HepG2 (cell line): ENCODE measurements at regions not wholly inside any gene's neighbourhood (a gene's known extent, or its start where the extent isn't known, plus 50 kb on each side); places are given as distances from the start of the nearest gene placed in this dataset.

Experiments
- ATF1 ChIP-seq: IDR thresholded peaks from 2 replicates; pipeline ENCODE4 v1.6.1; 2016; ENCODE audit warnings: mild to moderate bottlenecking, control low read depth
- SP5 ChIP-seq: IDR thresholded peaks from 2 replicates; pipeline ENCODE4 v1.6.1; 2016; ENCODE audit warnings: low read depth, borderline replicate concordance
- ZNF674 ChIP-seq: sonication (generic); formaldehyde crosslinking; IDR thresholded peaks from 2 replicates; pipeline ENCODE4 v1.5.0; 2020; ENCODE audit warnings: low read depth, mild to moderate bottlenecking, missing genetic modification reagents
- TF ChIP-seq, protein P1 (sequence below): sonication (generic); formaldehyde crosslinking; IDR thresholded peaks from 2 replicates; pipeline ENCODE4 v1.5.0; 2020; ENCODE audit warnings: mild to moderate bottlenecking, missing genetic modification reagents
- TF ChIP-seq, protein P2 (sequence below): sonication (generic); formaldehyde crosslinking; IDR thresholded peaks from 2 replicates; pipeline ENCODE4 v1.4.0; 2020; ENCODE audit warnings: missing genetic modification reagents
- TF ChIP-seq, protein P3 (sequence below): sonication (generic); IDR thresholded peaks from 2 replicates; pipeline ENCODE4 v1.6.1; 2016; ENCODE audit warnings: low read depth, borderline replicate concordance

DNA sequence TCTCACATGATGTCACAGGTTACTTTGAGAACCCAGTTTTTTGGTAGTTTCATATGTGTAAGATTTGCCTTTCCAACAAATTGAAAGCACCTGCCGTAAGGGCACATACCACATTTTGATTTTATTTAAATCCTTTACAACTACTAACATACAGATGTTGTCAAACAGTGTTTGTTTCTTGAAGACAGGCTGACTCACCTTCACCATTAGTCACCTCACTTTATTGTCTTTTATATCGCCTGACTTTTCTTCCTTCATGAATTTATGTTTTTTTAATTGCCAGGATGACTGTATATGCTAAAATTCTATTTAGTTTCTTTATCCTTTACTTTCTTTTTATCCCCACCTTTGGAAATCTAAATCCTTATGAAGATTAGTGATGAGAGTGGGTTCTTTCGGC, 886.7 kb downstream of the SUCLG1 start (continued):
- TF ChIP-seq, protein P1, sequence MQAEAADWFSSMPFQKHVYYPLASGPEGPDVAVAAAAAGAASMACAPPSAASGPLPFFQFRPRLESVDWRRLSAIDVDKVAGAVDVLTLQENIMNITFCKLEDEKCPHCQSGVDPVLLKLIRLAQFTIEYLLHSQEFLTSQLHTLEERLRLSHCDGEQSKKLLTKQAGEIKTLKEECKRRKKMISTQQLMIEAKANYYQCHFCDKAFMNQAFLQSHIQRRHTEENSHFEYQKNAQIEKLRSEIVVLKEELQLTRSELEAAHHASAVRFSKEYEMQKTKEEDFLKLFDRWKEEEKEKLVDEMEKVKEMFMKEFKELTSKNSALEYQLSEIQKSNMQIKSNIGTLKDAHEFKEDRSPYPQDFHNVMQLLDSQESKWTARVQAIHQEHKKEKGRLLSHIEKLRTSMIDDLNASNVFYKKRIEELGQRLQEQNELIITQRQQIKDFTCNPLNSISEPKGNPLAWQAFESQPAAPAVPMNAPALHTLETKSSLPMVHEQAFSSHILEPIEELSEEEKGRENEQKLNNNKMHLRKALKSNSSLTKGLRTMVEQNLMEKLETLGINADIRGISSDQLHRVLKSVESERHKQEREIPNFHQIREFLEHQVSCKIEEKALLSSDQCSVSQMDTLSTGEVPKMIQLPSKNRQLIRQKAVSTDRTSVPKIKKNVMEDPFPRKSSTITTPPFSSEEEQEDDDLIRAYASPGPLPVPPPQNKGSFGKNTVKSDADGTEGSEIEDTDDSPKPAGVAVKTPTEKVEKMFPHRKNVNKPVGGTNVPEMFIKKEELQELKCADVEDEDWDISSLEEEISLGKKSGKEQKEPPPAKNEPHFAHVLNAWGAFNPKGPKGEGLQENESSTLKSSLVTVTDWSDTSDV (CRISPR knock-in tag), result no peak
- TF ChIP-seq ZNF674 (CRISPR knock-in tag) (no peak), SP5 (CRISPR knock-in tag) (no peak), ATF1 (no peak)
- TF ChIP-seq, protein P2, sequence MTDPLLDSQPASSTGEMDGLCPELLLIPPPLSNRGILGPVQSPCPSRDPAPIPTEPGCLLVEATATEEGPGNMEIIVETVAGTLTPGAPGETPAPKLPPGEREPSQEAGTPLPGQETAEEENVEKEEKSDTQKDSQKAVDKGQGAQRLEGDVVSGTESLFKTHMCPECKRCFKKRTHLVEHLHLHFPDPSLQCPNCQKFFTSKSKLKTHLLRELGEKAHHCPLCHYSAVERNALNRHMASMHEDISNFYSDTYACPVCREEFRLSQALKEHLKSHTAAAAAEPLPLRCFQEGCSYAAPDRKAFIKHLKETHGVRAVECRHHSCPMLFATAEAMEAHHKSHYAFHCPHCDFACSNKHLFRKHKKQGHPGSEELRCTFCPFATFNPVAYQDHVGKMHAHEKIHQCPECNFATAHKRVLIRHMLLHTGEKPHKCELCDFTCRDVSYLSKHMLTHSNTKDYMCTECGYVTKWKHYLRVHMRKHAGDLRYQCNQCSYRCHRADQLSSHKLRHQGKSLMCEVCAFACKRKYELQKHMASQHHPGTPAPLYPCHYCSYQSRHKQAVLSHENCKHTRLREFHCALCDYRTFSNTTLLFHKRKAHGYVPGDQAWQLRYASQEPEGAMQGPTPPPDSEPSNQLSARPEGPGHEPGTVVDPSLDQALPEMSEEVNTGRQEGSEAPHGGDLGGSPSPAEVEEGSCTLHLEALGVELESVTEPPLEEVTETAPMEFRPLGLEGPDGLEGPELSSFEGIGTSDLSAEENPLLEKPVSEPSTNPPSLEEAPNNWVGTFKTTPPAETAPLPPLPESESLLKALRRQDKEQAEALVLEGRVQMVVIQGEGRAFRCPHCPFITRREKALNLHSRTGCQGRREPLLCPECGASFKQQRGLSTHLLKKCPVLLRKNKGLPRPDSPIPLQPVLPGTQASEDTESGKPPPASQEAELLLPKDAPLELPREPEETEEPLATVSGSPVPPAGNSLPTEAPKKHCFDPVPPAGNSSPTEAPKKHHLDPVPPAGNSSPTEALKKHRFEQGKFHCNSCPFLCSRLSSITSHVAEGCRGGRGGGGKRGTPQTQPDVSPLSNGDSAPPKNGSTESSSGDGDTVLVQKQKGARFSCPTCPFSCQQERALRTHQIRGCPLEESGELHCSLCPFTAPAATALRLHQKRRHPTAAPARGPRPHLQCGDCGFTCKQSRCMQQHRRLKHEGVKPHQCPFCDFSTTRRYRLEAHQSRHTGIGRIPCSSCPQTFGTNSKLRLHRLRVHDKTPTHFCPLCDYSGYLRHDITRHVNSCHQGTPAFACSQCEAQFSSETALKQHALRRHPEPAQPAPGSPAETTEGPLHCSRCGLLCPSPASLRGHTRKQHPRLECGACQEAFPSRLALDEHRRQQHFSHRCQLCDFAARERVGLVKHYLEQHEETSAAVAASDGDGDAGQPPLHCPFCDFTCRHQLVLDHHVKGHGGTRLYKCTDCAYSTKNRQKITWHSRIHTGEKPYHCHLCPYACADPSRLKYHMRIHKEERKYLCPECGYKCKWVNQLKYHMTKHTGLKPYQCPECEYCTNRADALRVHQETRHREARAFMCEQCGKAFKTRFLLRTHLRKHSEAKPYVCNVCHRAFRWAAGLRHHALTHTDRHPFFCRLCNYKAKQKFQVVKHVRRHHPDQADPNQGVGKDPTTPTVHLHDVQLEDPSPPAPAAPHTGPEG (CRISPR knock-in tag), result no peak
- TF ChIP-seq, protein P3, sequence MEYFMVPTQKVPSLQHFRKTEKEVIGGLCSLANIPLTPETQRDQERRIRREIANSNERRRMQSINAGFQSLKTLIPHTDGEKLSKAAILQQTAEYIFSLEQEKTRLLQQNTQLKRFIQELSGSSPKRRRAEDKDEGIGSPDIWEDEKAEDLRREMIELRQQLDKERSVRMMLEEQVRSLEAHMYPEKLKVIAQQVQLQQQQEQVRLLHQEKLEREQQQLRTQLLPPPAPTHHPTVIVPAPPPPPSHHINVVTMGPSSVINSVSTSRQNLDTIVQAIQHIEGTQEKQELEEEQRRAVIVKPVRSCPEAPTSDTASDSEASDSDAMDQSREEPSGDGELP, result no peak
- TF ChIP-seq, all 625 proteins: peak for 0
